GM12878 (cell line): ENCODE measurements at regions not wholly inside any gene's neighbourhood (a gene's known extent, or its start where the extent isn't known, plus 50 kb on each side); places are given as distances from the start of the nearest gene placed in this dataset.

ENCODE experiments used
- ATAC-seq: fragments of 200-7000 bp; cut with Tn5 transposase; 3 replicates; pipeline ENCODE4 v1.9.1; 2020; ENCODE audit warnings: mild to moderate bottlenecking, moderate library complexity
- BruUV-seq: library from RNA; stranded (reverse); fragments of 400-500 nt; replicated peaks from 2 replicates; lab custom pipeline; 2021; lab: Mats Ljungman, UMichigan
- CTCF ChIA-PET: fragments of 300-600 bp; sonication (Branson Sonifier 250); formaldehyde crosslinking; extraction: SDS; loops from one replicate; lab custom pipeline; 2021; ENCODE audit warnings: inconsistent platforms; lab: Yijun Ruan, JAX
- POLR2A ChIA-PET: fragments of 350-600 bp; formaldehyde crosslinking; extraction: SDS; loops from one replicate; lab custom pipeline; 2021; ENCODE audit warnings: inconsistent platforms; lab: Charles Lee
- RAD21 ChIA-PET: fragments of 300-600 bp; sonication (Branson Sonifier 250); formaldehyde crosslinking; loops from one replicate; lab custom pipeline; 2023; ENCODE audit warnings: antibody characterized with exemption; ENCODE audit not compliant: unreplicated experiment; lab: Charles Lee
- SMC1A ChIA-PET: fragments of 300-600 bp; sonication (Branson Sonifier 250); formaldehyde crosslinking; loops from one replicate; lab custom pipeline; 2023; ENCODE audit not compliant: unreplicated experiment, uncharacterized antibody; lab: Charles Lee
- DNase-seq: peaks from one replicate; pipeline ENCODE4 v3.0.0-alpha.2; 2011; ENCODE audit warnings: low read depth, low spot score
- FAIRE-seq: peaks from 3 replicates; lab custom pipeline; 2011; peaks lifted over from hg19 to GRCh38; lab: Jason Lieb, UNC
- H2AFZ ChIP-seq: 2 replicates; pipeline ENCODE4 v1.6.0; 2011; ENCODE audit warnings: low read depth, low read length, control low read depth; ENCODE audit not compliant: control insufficient read depth
- H3K27ac ChIP-seq: 2 replicates; pipeline ENCODE4 v1.5.1; 2011; ENCODE audit warnings: control low read depth; ENCODE audit not compliant: control insufficient read depth, insufficient read depth
- H3K27me3 ChIP-seq, 2 experiments: replicated peaks in 1 of 2; 2 replicates each; pipeline versions ENCODE4 v1.6.0 to v1.6.1; 2011; ENCODE audit warnings: low read length in 1 of 2; ENCODE audit not compliant: control insufficient read depth in 2 of 2, insufficient read depth in 2 of 2
- H3K36me3 ChIP-seq, 2 experiments: 2 replicates each; pipeline ENCODE4 v1.5.1; 2011; ENCODE audit warnings: low read length in 1 of 2; ENCODE audit not compliant: control insufficient read depth in 2 of 2, insufficient read depth in 2 of 2
- H3K4me1 ChIP-seq: 2 replicates; pipeline ENCODE4 v1.6.1; 2011; ENCODE audit warnings: mild to moderate bottlenecking, low read length, moderate library complexity, mixed read lengths; ENCODE audit not compliant: control insufficient read depth, insufficient read depth
- H3K4me2 ChIP-seq: 2 replicates; pipeline ENCODE4 v1.6.0; 2011; ENCODE audit warnings: control low read depth; ENCODE audit not compliant: control insufficient read depth, insufficient read depth
- H3K4me3 ChIP-seq: fragments of 200-600 bp; sonication (generic); 2 replicates; pipeline ENCODE4 v1.5.1; 2016
- H3K79me2 ChIP-seq: 2 replicates; pipeline ENCODE4 v1.6.0; 2011; ENCODE audit warnings: low read length; ENCODE audit not compliant: control insufficient read depth, insufficient read depth
- H3K9ac ChIP-seq: 2 replicates; pipeline ENCODE4 v1.8.0; 2011; ENCODE audit warnings: low read length, control low read depth, mixed read lengths; ENCODE audit not compliant: control insufficient read depth, insufficient read depth
- H3K9me3 ChIP-seq: replicated peaks from 3 replicates; pipeline ENCODE4 v1.5.1; 2011; ENCODE audit warnings: mild to moderate bottlenecking, low read length; ENCODE audit not compliant: control insufficient read depth, insufficient read depth
- H4K20me1 ChIP-seq: 2 replicates; pipeline ENCODE4 v1.6.0; 2011; ENCODE audit not compliant: control insufficient read depth, insufficient read depth
- CHD2 ChIP-seq: IDR thresholded peaks from 2 replicates; pipeline ENCODE4 v1.6.1; 2011; ENCODE audit warnings: low read depth, low read length, improper control_type of control experiment, borderline replicate concordance
- FOXM1 ChIP-seq: IDR thresholded peaks from 2 replicates; pipeline ENCODE4 v1.6.1; 2012; ENCODE audit warnings: low read depth, mild to moderate bottlenecking, inconsistent platforms, low read length, moderate library complexity
- HDAC6 ChIP-seq: fragments of 200-600 bp; sonication (generic); IDR thresholded peaks from one replicate; pipeline ENCODE4 v1.8.0; 2017; ENCODE audit warnings: antibody characterized with exemption; ENCODE audit not compliant: unreplicated experiment
- HDGF ChIP-seq: fragments of 450-650 bp; IDR thresholded peaks from 2 replicates; pipeline ENCODE4 v1.6.1; 2016; ENCODE audit warnings: antibody characterized with exemption
- NFYB ChIP-seq: IDR thresholded peaks from 2 replicates; pipeline ENCODE4 v1.6.1; 2011; ENCODE audit warnings: low read depth, mild to moderate bottlenecking, low read length, improper control_type of control experiment, moderate library complexity; ENCODE audit not compliant: insufficient read depth
- PAX8 ChIP-seq: fragments of 450-650 bp; IDR thresholded peaks from 2 replicates; pipeline ENCODE4 v1.6.1; 2017; ENCODE audit warnings: mild to moderate bottlenecking, moderate library complexity
- PRDM15 ChIP-seq: fragments of 450-650 bp; formaldehyde crosslinking; IDR thresholded peaks from 2 replicates; pipeline ENCODE4 v1.4.0; 2020; ENCODE audit warnings: mild to moderate bottlenecking, moderate library complexity
- RAD51 ChIP-seq: fragments of 450-650 bp; IDR thresholded peaks from 2 replicates; pipeline ENCODE4 v1.6.1; 2016; ENCODE audit warnings: moderate library complexity, mild to moderate bottlenecking, inconsistent platforms
- SMAD1 ChIP-seq: fragments of 450-650 bp; IDR thresholded peaks from 2 replicates; pipeline ENCODE4 v1.6.1; 2018; ENCODE audit warnings: mild to moderate bottlenecking, low read depth; ENCODE audit not compliant: partially characterized antibody
- SMARCA5 ChIP-seq: fragments of 450-650 bp; IDR thresholded peaks from 2 replicates; pipeline ENCODE4 v1.6.1; 2017; ENCODE audit warnings: mild to moderate bottlenecking
- SP1 ChIP-seq: IDR thresholded peaks from one replicate; pipeline ENCODE4 v1.6.1; 2011; ENCODE audit warnings: low read depth, low read length
- WGBS: methylation state at CpG from one replicate; pipeline ENCODE4 v1.1.6; 2016; ENCODE audit warnings: low lambda C conversion rate; ENCODE audit not compliant: insufficient replicate concordance, insufficient coverage; ENCODE audit errors: missing lambda C conversion rate; 5-methylcytosine and 5-hydroxymethylcytosine counted together
- in situ Hi-C: fragments of 300-500 bp; cut with MboI; formaldehyde crosslinking; loops from 9 replicates; pipeline ENCODE4 v1.14.3; 2018; ENCODE audit warnings: mixed read lengths
- intact Hi-C: fragments of 100-400 bp; cut with micrococcal nuclease; formaldehyde crosslinking; loops from one replicate; pipeline ENCODE4 v1.14.2; 2022; ENCODE audit not compliant: unreplicated experiment
- TF ChIP-seq, protein P1 (sequence below): fragments of 450-650 bp; formaldehyde crosslinking; IDR thresholded peaks from 2 replicates; pipeline ENCODE4 v1.5.0; 2022; ENCODE audit warnings: mild to moderate bottlenecking, missing genetic modification characterization
- TF ChIP-seq, protein P2 (sequence below): IDR thresholded peaks from 2 replicates; pipeline ENCODE4 v1.6.1; 2011; ENCODE audit warnings: low read depth, mild to moderate bottlenecking, low read length, moderate library complexity, borderline replicate concordance; ENCODE audit errors: extremely low read depth
- TF ChIP-seq, protein P3 (sequence below): fragments of 450-650 bp; IDR thresholded peaks from 2 replicates; pipeline ENCODE4 v1.6.1; 2016; ENCODE audit warnings: mild to moderate bottlenecking
- TF ChIP-seq, protein P4 (sequence below): IDR thresholded peaks from 2 replicates; pipeline ENCODE4 v1.6.1; 2012; ENCODE audit warnings: low read depth, low read length, improper control_type of control experiment

DNA sequence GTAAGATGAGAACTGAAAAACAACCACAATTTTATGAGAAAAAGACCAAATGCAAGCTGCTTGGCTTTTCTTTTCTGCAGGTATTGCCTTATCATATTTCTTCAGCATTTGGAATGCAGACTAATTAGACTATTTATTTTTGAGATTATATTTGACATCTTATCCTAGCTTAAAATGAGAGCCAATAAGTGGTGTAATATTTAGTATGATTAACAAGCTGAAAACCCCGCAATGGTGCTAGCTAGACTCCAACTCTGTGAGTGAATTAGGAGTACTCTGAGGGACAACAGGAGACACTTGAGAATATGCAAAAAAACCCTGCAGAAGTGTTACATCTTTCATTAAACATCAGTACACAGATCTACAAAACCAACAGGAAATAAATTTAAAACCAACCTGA is 180.3 kb upstream of the MEOX2 start:
- intact Hi-C loops (no loop called here), in situ Hi-C loops (no loop called here)
- TF ChIP-seq PRDM15 (CRISPR knock-in tag) (no peak), HDGF (no peak), CHD2 (no peak), SMARCA5 (no peak), SP1 (no peak), HDAC6 (no peak), PAX8 (no peak), NFYB (no peak), FOXM1 (no peak), SMAD1 (no peak), RAD51 (no peak)
- TF ChIP-seq, protein P1, sequence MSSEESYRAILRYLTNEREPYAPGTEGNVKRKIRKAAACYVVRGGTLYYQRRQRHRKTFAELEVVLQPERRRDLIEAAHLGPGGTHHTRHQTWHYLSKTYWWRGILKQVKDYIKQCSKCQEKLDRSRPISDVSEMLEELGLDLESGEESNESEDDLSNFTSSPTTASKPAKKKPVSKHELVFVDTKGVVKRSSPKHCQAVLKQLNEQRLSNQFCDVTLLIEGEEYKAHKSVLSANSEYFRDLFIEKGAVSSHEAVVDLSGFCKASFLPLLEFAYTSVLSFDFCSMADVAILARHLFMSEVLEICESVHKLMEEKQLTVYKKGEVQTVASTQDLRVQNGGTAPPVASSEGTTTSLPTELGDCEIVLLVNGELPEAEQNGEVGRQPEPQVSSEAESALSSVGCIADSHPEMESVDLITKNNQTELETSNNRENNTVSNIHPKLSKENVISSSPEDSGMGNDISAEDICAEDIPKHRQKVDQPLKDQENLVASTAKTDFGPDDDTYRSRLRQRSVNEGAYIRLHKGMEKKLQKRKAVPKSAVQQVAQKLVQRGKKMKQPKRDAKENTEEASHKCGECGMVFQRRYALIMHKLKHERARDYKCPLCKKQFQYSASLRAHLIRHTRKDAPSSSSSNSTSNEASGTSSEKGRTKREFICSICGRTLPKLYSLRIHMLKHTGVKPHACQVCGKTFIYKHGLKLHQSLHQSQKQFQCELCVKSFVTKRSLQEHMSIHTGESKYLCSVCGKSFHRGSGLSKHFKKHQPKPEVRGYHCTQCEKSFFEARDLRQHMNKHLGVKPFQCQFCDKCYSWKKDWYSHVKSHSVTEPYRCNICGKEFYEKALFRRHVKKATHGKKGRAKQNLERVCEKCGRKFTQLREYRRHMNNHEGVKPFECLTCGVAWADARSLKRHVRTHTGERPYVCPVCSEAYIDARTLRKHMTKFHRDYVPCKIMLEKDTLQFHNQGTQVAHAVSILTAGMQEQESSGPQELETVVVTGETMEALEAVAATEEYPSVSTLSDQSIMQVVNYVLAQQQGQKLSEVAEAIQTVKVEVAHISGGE, result no peak
- TF ChIP-seq, protein P2, sequence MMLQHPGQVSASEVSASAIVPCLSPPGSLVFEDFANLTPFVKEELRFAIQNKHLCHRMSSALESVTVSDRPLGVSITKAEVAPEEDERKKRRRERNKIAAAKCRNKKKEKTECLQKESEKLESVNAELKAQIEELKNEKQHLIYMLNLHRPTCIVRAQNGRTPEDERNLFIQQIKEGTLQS, result no peak
- TF ChIP-seq, protein P3, sequence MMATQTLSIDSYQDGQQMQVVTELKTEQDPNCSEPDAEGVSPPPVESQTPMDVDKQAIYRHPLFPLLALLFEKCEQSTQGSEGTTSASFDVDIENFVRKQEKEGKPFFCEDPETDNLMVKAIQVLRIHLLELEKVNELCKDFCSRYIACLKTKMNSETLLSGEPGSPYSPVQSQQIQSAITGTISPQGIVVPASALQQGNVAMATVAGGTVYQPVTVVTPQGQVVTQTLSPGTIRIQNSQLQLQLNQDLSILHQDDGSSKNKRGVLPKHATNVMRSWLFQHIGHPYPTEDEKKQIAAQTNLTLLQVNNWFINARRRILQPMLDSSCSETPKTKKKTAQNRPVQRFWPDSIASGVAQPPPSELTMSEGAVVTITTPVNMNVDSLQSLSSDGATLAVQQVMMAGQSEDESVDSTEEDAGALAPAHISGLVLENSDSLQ, result no peak
- TF ChIP-seq, protein P4, sequence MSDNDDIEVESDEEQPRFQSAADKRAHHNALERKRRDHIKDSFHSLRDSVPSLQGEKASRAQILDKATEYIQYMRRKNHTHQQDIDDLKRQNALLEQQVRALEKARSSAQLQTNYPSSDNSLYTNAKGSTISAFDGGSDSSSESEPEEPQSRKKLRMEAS, result no peak
- ChIA-PET RAD21 (no interaction called here), SMC1A (no interaction called here), CTCF (no interaction called here), POLR2A (no interaction called here)
- Histone ChIP-seq H3K27me3 (no peaks in the 10 kb centered on the region), H3K4me3 (no peak overlapping the region), H3K27ac (no peak overlapping the region), H3K79me2 (no peaks in the 10 kb centered on the region), H2AFZ (no peak overlapping the region), H3K9me3 (no peaks in the 10 kb centered on the region), H3K4me2 (no peak overlapping the region), H3K4me1 (no peaks in the 10 kb centered on the region), H3K36me3 (no peaks in the 10 kb centered on the region), H3K9ac (no peak overlapping the region), H4K20me1 (no peaks in the 10 kb centered on the region)
- no TSS peak for BruUV-seq
- whole genome bisulfite sequencing, result 12% methylated on average over 1 of the region's 1 CpG
- FAIRE-seq (no peak), DNase-seq (no peak), ATAC-seq (no peak)
